ENCODE measurements at regions not wholly inside any gene's neighbourhood (a gene's known extent, or its start where the extent isn't known, plus 50 kb on each side); places are given as distances from the start of the nearest gene placed in this dataset.

- Histone ChIP-seq H3K36me3 (replicated peaks in 1 of 2; ENCODE audit: control insufficient read depth in 1 of 2, insufficient read depth in 2 of 2, low read length in 1 of 2) (no peaks in the 10 kb centered on the region), H3K27me3 (ENCODE audit: insufficient read depth) (no peaks in the 10 kb centered on the region), H3F3A (replicated peaks; ENCODE audit: insufficient read depth) (no peaks in the 10 kb centered on the region), H3K27ac (ENCODE audit: low read depth in 2 of 2, low read length in 1 of 2) (no peak overlapping the region), H3K9me3 (no peaks in the 10 kb centered on the region), H4K20me1 (ENCODE audit: insufficient read depth) (no peaks in the 10 kb centered on the region), H3K79me2 (ENCODE audit: insufficient read depth) (no peaks in the 10 kb centered on the region), H3K4me3 (ENCODE audit: low read depth in 2 of 2, low read length in 1 of 2) (no peak overlapping the region), H3K4me2 (no peak overlapping the region), H3K4me1 (ENCODE audit: control insufficient read depth in 1 of 2, insufficient read depth in 2 of 2, low read depth in 1 of 2, low read length in 1 of 2) (peaks cover 0 to 7% of the 10 kb centered on the region in 2 experiments; a peak in 2 of 4 replicates), H2AFZ (ENCODE audit: low read depth) (no peak overlapping the region), H3K9me2 (no peaks in the 10 kb centered on the region), H3K9ac (no peak overlapping the region)
- ChIA-PET CTCF (interaction anchor here (1.5 kb wide), 1 partner anchor 105 kb away, joined by 3 read pairs; no protein-coding TSS in a partner anchor), POLR2A (no interaction called here)
- TF ChIP-seq GATA2 (CRISPR knock-in tag; IDR thresholded peaks at IDR 0.05) = no peak
- TF ChIP-seq ELF1 (IDR thresholded peaks at IDR 0.05) = no peak
- TF ChIP-seq FOSL2 (IDR thresholded peaks at IDR 0.05; ENCODE audit: borderline replicate concordance, low read depth) = no peak
- no peak for TF ChIP-seq FOXJ3 (CRISPR knock-in tag; IDR thresholded peaks at IDR 0.05)
- no peak for DNase-seq
- 83% methylated on average over 2 of the region's 7 CpGs for WGBS (ENCODE audit: low lambda C conversion rate)
Measured at GRCh38 chr12:93275589-93275988, 102.1 kb upstream of the NUDT4 start.

GRCh38 chr12:93279565-93280412 is 97.9 kb upstream of the NUDT4 start:
- H3F3A ChIP-seq (replicated peaks; ENCODE audit: insufficient read depth) = no peaks in the 10 kb centered on the region
- no peak overlapping the region for H3K4me2 ChIP-seq
- no peaks in the 10 kb centered on the region for H3K9me3 ChIP-seq
- POLR2A ChIA-PET = no interaction called here
- no peaks in the 10 kb centered on the region for H3K9me2 ChIP-seq
- CTCF ChIA-PET = no interaction called here
- no peaks in the 10 kb centered on the region for H3K79me2 ChIP-seq (ENCODE audit: insufficient read depth)
- no peaks in the 10 kb centered on the region for H4K20me1 ChIP-seq (ENCODE audit: insufficient read depth)
- H3K27me3 ChIP-seq (ENCODE audit: insufficient read depth) = no peaks in the 10 kb centered on the region
- DNase-seq = no peak
- H3K9ac ChIP-seq = no peak overlapping the region
- H3K4me1 ChIP-seq (ENCODE audit: control insufficient read depth in 1 of 2, insufficient read depth in 2 of 2, low read depth in 1 of 2, low read length in 1 of 2) = peaks cover 0 to 7% of the 10 kb centered on the region in 2 experiments; a peak in 2 of 4 replicates
- H3K27ac ChIP-seq (ENCODE audit: low read depth in 2 of 2, low read length in 1 of 2) = peak overlapping the region in 1 of 2 experiments; percentile 17; a peak in 1 of 4 replicates
- H3K4me3 ChIP-seq (ENCODE audit: low read depth in 2 of 2, low read length in 1 of 2) = no peak overlapping the region
- H2AFZ ChIP-seq (ENCODE audit: low read depth) = no peak overlapping the region
- H3K36me3 ChIP-seq (replicated peaks in 1 of 2; ENCODE audit: control insufficient read depth in 1 of 2, insufficient read depth in 2 of 2, low read length in 1 of 2) = no peaks in the 10 kb centered on the region
- TF ChIP-seq FOXJ3 (CRISPR knock-in tag; IDR thresholded peaks at IDR 0.05) (no peak), TCF12 (IDR thresholded peaks at IDR 0.05) (0 out of 2 replicates have a peak, but pooled peaks have one; percentile 10)
- WGBS (ENCODE audit: low lambda C conversion rate) = 59% methylated on average over 2 of the region's 2 CpGs

GRCh38 chr12:93287149-93287548 is 90.6 kb upstream of the NUDT4 start:
- Histone ChIP-seq H3K4me1 (ENCODE audit: control insufficient read depth in 1 of 2, insufficient read depth in 2 of 2, low read depth in 1 of 2, low read length in 1 of 2) (no peaks in the 10 kb centered on the region), H4K20me1 (ENCODE audit: insufficient read depth) (no peaks in the 10 kb centered on the region), H3K4me2 (no peak overlapping the region), H3K4me3 (ENCODE audit: low read depth in 2 of 2, low read length in 1 of 2) (no peak overlapping the region), H3K27me3 (ENCODE audit: insufficient read depth) (no peaks in the 10 kb centered on the region), H3K79me2 (ENCODE audit: insufficient read depth) (no peaks in the 10 kb centered on the region), H3K9me2 (no peaks in the 10 kb centered on the region), H3K36me3 (replicated peaks in 1 of 2; ENCODE audit: control insufficient read depth in 1 of 2, insufficient read depth in 2 of 2, low read length in 1 of 2) (no peaks in the 10 kb centered on the region), H3K27ac (ENCODE audit: low read depth in 2 of 2, low read length in 1 of 2) (no peak overlapping the region), H3K9me3 (no peaks in the 10 kb centered on the region), H2AFZ (ENCODE audit: low read depth) (no peak overlapping the region), H3F3A (replicated peaks; ENCODE audit: insufficient read depth) (peaks cover 4% of the 10 kb centered on the region), H3K9ac (no peak overlapping the region)
- CTCF ChIA-PET = no interaction called here
- no peak for DNase-seq
- POLR2A ChIA-PET = no interaction called here
- 94% methylated on average over 3 of the region's 3 CpGs for WGBS (ENCODE audit: low lambda C conversion rate)
- TF ChIP-seq RCOR1 (IDR thresholded peaks at IDR 0.05; ENCODE audit: low read length) = no peak

All from SK-N-SH (cell line).